ENCODE measurements at regions not wholly inside any gene's neighbourhood (a gene's known extent, or its start where the extent isn't known, plus 50 kb on each side); places are given as distances from the start of the nearest gene placed in this dataset.

DNA sequence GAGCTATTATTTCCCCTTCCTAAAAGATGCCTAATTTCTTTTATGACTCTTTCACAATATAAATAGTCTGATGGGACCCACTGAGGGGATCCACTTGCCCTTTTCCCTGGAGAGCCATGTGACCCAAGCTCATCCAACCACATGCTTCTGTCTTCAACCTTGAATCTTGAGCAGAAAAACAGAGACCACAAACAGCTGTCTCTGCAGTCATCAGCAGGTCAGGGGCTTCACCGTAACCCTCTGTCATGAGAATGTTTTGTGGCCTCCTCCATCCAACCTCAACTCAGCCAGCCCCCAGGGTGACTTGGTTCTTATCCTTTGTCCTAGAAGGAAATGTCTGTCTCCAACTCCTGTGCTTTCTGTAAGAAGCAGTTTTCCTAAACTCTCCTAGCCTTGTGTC is 129.6 kb upstream of the POU2AF2 start:
- no CpG with 5 or more reads among the region's 1 CpG for WGBS (ENCODE audit: insufficient coverage, low lambda C conversion rate)
- Histone ChIP-seq H3K27me3 (ENCODE audit: control insufficient read depth, insufficient read depth, low read length) (peaks cover 2% of the 10 kb centered on the region), H3K4me1 (ENCODE audit: control insufficient read depth, insufficient read depth, low read length) (no peaks in the 10 kb centered on the region)

DNA sequence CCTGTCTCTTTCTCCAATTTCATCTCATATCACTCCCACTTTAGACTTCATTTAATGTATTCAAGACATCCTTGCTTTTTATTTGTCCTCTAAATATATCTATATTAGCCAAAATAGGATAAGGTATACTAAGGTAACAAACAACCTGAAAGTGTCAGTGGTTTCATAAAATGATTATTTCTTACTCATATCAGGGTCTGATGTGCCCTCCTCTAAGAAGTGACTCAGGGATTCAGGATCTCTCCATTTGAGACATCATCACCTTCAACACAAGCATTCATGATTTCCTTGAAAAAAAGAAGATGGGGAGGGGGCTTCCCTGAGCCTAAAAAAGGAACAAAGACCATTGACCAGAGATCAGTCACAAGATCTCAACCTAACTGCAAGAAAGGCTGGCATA is 131.4 kb upstream of the POU2AF2 start:
- H3K4me3 ChIP-seq (ENCODE audit: low read length) = no peak overlapping the region

More for the DNA sequence above, 129.6 kb upstream of the POU2AF2 start:
- Histone ChIP-seq H3K27ac (ENCODE audit: low read length) (no peak overlapping the region), H3K36me3 (ENCODE audit: control insufficient read depth, insufficient read depth, low read length) (no peaks in the 10 kb centered on the region), H3K9me3 (ENCODE audit: control insufficient read depth, low read depth, low read length) (no peaks in the 10 kb centered on the region), H3K4me3 (ENCODE audit: low read length) (no peak overlapping the region)
- DNase-seq = no peak

GRCh38 chr11:111112614-111113013 is 132.9 kb upstream of the POU2AF2 start:
- no CpG with 5 or more reads among the region's 1 CpG for WGBS (ENCODE audit: insufficient coverage, low lambda C conversion rate)
- Histone ChIP-seq H3K36me3 (ENCODE audit: control insufficient read depth, insufficient read depth, low read length) (no peaks in the 10 kb centered on the region), H3K4me1 (ENCODE audit: control insufficient read depth, insufficient read depth, low read length) (no peaks in the 10 kb centered on the region), H3K4me3 (ENCODE audit: low read length) (no peak overlapping the region), H3K9me3 (ENCODE audit: control insufficient read depth, low read depth, low read length) (no peaks in the 10 kb centered on the region), H3K27ac (ENCODE audit: low read length) (no peak overlapping the region), H3K27me3 (ENCODE audit: control insufficient read depth, insufficient read depth, low read length) (peaks cover 2% of the 10 kb centered on the region)
- no peak for DNase-seq

More for the DNA sequence above, 131.4 kb upstream of the POU2AF2 start:
- Histone ChIP-seq H3K27me3 (ENCODE audit: control insufficient read depth, insufficient read depth, low read length) (peaks cover 2% of the 10 kb centered on the region), H3K9me3 (ENCODE audit: control insufficient read depth, low read depth, low read length) (no peaks in the 10 kb centered on the region), H3K36me3 (ENCODE audit: control insufficient read depth, insufficient read depth, low read length) (no peaks in the 10 kb centered on the region), H3K4me1 (ENCODE audit: control insufficient read depth, insufficient read depth, low read length) (no peaks in the 10 kb centered on the region), H3K27ac (ENCODE audit: low read length) (no peak overlapping the region)
- no peak for DNase-seq

- Histone ChIP-seq H3K9me3 (ENCODE audit: control insufficient read depth, low read depth, low read length) (no peaks in the 10 kb centered on the region), H3K4me1 (ENCODE audit: control insufficient read depth, insufficient read depth, low read length) (no peaks in the 10 kb centered on the region), H3K4me3 (ENCODE audit: low read length) (no peak overlapping the region), H3K27me3 (ENCODE audit: control insufficient read depth, insufficient read depth, low read length) (peaks cover 2% of the 10 kb centered on the region), H3K36me3 (ENCODE audit: control insufficient read depth, insufficient read depth, low read length) (no peaks in the 10 kb centered on the region), H3K27ac (ENCODE audit: low read length) (no peak overlapping the region)
- no peak for DNase-seq
Observed at GRCh38 chr11:111107501-111107900, 138.0 kb upstream of the POU2AF2 start.

DNA sequence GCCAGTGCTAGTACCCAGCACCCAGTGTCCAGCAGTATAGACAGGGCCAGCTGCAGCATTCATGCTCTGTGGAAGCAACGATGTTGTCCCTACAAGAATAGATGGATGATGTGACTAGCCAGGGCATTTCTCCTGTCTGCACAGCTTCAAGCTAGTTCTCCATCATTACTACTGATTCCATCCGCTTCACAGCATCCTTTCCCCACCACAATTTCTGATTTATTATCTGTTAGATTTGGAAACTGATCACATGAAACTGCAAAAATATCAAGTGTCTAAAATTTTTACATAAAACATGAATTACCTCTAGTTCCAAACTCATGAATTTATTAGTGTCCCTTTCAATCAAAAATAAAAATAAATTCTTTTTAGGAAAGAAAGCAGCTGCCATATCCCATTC is 138.9 kb upstream of the POU2AF2 start:
- WGBS (ENCODE audit: insufficient coverage, low lambda C conversion rate) = 80% methylated on average over 1 of the region's 2 CpGs

DNA sequence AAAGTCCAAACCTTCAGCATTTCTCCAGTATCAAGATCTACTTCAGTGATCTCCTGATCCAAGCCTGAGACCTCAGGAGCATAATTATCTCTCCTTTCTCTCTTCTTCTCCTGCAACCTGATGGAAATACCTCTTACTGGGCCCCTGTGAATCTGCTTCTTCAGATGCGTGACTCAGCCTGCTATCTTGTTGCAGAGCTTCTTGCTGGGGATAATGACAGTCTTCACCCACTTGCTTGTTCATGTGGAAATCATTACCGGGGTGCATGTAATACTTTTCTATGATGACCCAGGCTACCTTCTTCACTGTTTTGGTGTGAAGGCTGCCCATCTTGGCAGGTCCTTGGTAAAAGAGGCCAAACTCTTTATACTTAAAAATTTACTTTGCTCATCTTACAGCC is 140.0 kb upstream of the POU2AF2 start:
- no peak overlapping the region for H3K4me3 ChIP-seq (ENCODE audit: low read length)
- H3K27ac ChIP-seq (ENCODE audit: low read length) = no peak overlapping the region
- peaks cover 2% of the 10 kb centered on the region for H3K27me3 ChIP-seq (ENCODE audit: control insufficient read depth, insufficient read depth, low read length)
- H3K36me3 ChIP-seq (ENCODE audit: control insufficient read depth, insufficient read depth, low read length) = no peaks in the 10 kb centered on the region
- no CpG with 5 or more reads among the region's 2 CpGs for WGBS (ENCODE audit: insufficient coverage, low lambda C conversion rate)
- no peaks in the 10 kb centered on the region for H3K4me1 ChIP-seq (ENCODE audit: control insufficient read depth, insufficient read depth, low read length)
- H3K9me3 ChIP-seq (ENCODE audit: control insufficient read depth, low read depth, low read length) = no peaks in the 10 kb centered on the region
- no peak for DNase-seq

More for the DNA sequence above, 138.9 kb upstream of the POU2AF2 start:
- Histone ChIP-seq H3K4me3 (ENCODE audit: low read length) (no peak overlapping the region), H3K27me3 (ENCODE audit: control insufficient read depth, insufficient read depth, low read length) (peaks cover 2% of the 10 kb centered on the region), H3K27ac (ENCODE audit: low read length) (no peak overlapping the region), H3K4me1 (ENCODE audit: control insufficient read depth, insufficient read depth, low read length) (no peaks in the 10 kb centered on the region), H3K9me3 (ENCODE audit: control insufficient read depth, low read depth, low read length) (no peaks in the 10 kb centered on the region), H3K36me3 (ENCODE audit: control insufficient read depth, insufficient read depth, low read length) (no peaks in the 10 kb centered on the region)
- DNase-seq = no peak

- DNase-seq = no peak
- Histone ChIP-seq H3K4me1 (ENCODE audit: control insufficient read depth, insufficient read depth, low read length) (no peaks in the 10 kb centered on the region), H3K4me3 (ENCODE audit: low read length) (no peak overlapping the region), H3K9me3 (ENCODE audit: control insufficient read depth, low read depth, low read length) (no peaks in the 10 kb centered on the region), H3K27ac (ENCODE audit: low read length) (no peak overlapping the region), H3K27me3 (ENCODE audit: control insufficient read depth, insufficient read depth, low read length) (peaks cover 2% of the 10 kb centered on the region), H3K36me3 (ENCODE audit: control insufficient read depth, insufficient read depth, low read length) (no peaks in the 10 kb centered on the region)
Observed at GRCh38 chr11:111104185-111104584, 141.3 kb upstream of the POU2AF2 start.

DNA sequence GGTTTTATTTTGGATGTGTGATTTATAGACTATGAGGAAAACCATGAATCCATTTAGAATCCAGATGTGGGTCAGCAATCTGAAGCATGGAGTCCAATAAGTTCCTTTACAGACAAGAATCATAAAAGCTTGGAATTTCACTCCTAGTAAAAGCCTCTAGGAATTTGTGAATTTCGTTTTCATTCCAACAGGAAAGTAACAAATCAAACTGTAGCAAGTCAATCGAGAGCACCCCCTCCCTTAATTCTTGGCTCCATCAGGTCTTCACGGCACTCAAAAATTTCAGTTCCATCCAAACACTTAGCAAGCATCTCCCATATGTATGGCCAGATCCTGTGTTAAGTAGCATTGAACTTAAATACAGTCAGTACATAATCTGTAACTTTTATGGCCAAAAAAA is 143.6 kb upstream of the POU2AF2 start:
- Histone ChIP-seq H3K36me3 (ENCODE audit: control insufficient read depth, insufficient read depth, low read length) (no peaks in the 10 kb centered on the region), H3K9me3 (ENCODE audit: control insufficient read depth, low read depth, low read length) (no peaks in the 10 kb centered on the region), H3K4me1 (ENCODE audit: control insufficient read depth, insufficient read depth, low read length) (no peaks in the 10 kb centered on the region), H3K27ac (ENCODE audit: low read length) (no peak overlapping the region), H3K27me3 (ENCODE audit: control insufficient read depth, insufficient read depth, low read length) (peaks cover 2% of the 10 kb centered on the region), H3K4me3 (ENCODE audit: low read length) (no peak overlapping the region)
- no CpG with 5 or more reads among the region's 3 CpGs for WGBS (ENCODE audit: insufficient coverage, low lambda C conversion rate)
- no peak for DNase-seq

- no peak for DNase-seq
- Histone ChIP-seq H3K4me1 (ENCODE audit: control insufficient read depth, insufficient read depth, low read length) (no peaks in the 10 kb centered on the region), H3K27ac (ENCODE audit: low read length) (no peak overlapping the region), H3K27me3 (ENCODE audit: control insufficient read depth, insufficient read depth, low read length) (no peaks in the 10 kb centered on the region), H3K36me3 (ENCODE audit: control insufficient read depth, insufficient read depth, low read length) (no peaks in the 10 kb centered on the region), H3K9me3 (ENCODE audit: control insufficient read depth, low read depth, low read length) (no peaks in the 10 kb centered on the region), H3K4me3 (ENCODE audit: low read length) (no peak overlapping the region)
- no CpG with 5 or more reads among the region's 2 CpGs for WGBS (ENCODE audit: insufficient coverage, low lambda C conversion rate)
Observed at GRCh38 chr11:111099028-111099713, 146.4 kb upstream of the POU2AF2 start.

- H3K9me3 ChIP-seq (ENCODE audit: control insufficient read depth, low read depth, low read length) = no peaks in the 10 kb centered on the region
- H3K4me3 ChIP-seq (ENCODE audit: low read length) = no peak overlapping the region
- no peaks in the 10 kb centered on the region for H3K27me3 ChIP-seq (ENCODE audit: control insufficient read depth, insufficient read depth, low read length)
- no peaks in the 10 kb centered on the region for H3K4me1 ChIP-seq (ENCODE audit: control insufficient read depth, insufficient read depth, low read length)
- no peak overlapping the region for H3K27ac ChIP-seq (ENCODE audit: low read length)
- WGBS (ENCODE audit: insufficient coverage, low lambda C conversion rate) = no CpG with 5 or more reads among the region's 1 CpG
- H3K36me3 ChIP-seq (ENCODE audit: control insufficient read depth, insufficient read depth, low read length) = no peaks in the 10 kb centered on the region
- DNase-seq = no peak
Observed at GRCh38 chr11:111098091-111098490, 147.4 kb upstream of the POU2AF2 start.

GRCh38 chr11:111097191-111097590 is 148.3 kb upstream of the POU2AF2 start:
- WGBS (ENCODE audit: insufficient coverage, low lambda C conversion rate) = no CpG with 5 or more reads among the region's 11 CpGs
- H3K4me3 ChIP-seq (ENCODE audit: low read length) = peak overlapping the region; percentile 25

More at GRCh38 chr11:111097191-111097590, 148.3 kb upstream of the POU2AF2 start:
- Histone ChIP-seq H3K27ac (ENCODE audit: low read length) (no peak overlapping the region), H3K9me3 (ENCODE audit: control insufficient read depth, low read depth, low read length) (no peaks in the 10 kb centered on the region), H3K4me1 (ENCODE audit: control insufficient read depth, insufficient read depth, low read length) (no peaks in the 10 kb centered on the region), H3K27me3 (ENCODE audit: control insufficient read depth, insufficient read depth, low read length) (no peaks in the 10 kb centered on the region), H3K36me3 (ENCODE audit: control insufficient read depth, insufficient read depth, low read length) (no peaks in the 10 kb centered on the region)
- peak; percentile 22 to 42 for DNase-seq

Data from large intestine (tissue), 3 donors.